H9 (cell line): ENCODE measurements at regions not wholly inside any gene's neighbourhood (a gene's known extent, or its start where the extent isn't known, plus 50 kb on each side); places are given as distances from the start of the nearest gene placed in this dataset.

Experiments used
- DNase-seq: peaks from one replicate; pipeline ENCODE4 v3.0.0-alpha.2; 2017
- H2AFZ ChIP-seq: one replicate; pipeline ENCODE4 v1.6.1; 2013; ENCODE audit warnings: mild to moderate bottlenecking, low read length, control low read depth, moderate library complexity
- H2AK5ac ChIP-seq: 2 replicates; pipeline ENCODE4 v1.6.1; 2013; ENCODE audit warnings: low read length, control low read depth, mixed read lengths; ENCODE audit not compliant: insufficient read length
- H2BK120ac ChIP-seq: one replicate; pipeline ENCODE4 v1.6.1; 2013; ENCODE audit warnings: low read depth, mild to moderate bottlenecking, low read length, control low read depth, inconsistent platforms; ENCODE audit not compliant: poor library complexity, severe bottlenecking
- H2BK12ac ChIP-seq: 2 replicates; pipeline ENCODE4 v1.6.1; 2013; ENCODE audit warnings: low read length, control low read depth, mixed read lengths, low read depth; ENCODE audit not compliant: insufficient read length
- H2BK15ac ChIP-seq: 2 replicates; pipeline ENCODE4 v1.6.1; 2013; ENCODE audit warnings: low read depth, low read length, control low read depth
- H2BK20ac ChIP-seq: one replicate; pipeline ENCODE4 v1.6.1; 2013; ENCODE audit warnings: low read depth, mild to moderate bottlenecking, low read length, control low read depth, inconsistent platforms; ENCODE audit not compliant: poor library complexity, severe bottlenecking
- H2BK5ac ChIP-seq: 2 replicates; pipeline ENCODE4 v1.6.1; 2013; ENCODE audit warnings: low read length, control low read depth, mixed read lengths; ENCODE audit not compliant: insufficient read length
- H3K14ac ChIP-seq: 2 replicates; pipeline ENCODE4 v1.6.1; 2013; ENCODE audit warnings: low read length, control low read depth; ENCODE audit not compliant: insufficient read depth
- H3K18ac ChIP-seq: 2 replicates; pipeline ENCODE4 v1.6.1; 2013; ENCODE audit warnings: low read depth, mild to moderate bottlenecking, mixed read lengths, low read length, control low read depth; ENCODE audit not compliant: insufficient read length
- H3K23ac ChIP-seq: 2 replicates; pipeline ENCODE4 v1.6.1; 2013; ENCODE audit warnings: low read length, control low read depth, mixed read lengths, low read depth; ENCODE audit not compliant: insufficient read length
- H3K23me2 ChIP-seq: 2 replicates; pipeline ENCODE4 v1.6.1; 2013; ENCODE audit warnings: low read depth, mild to moderate bottlenecking, mixed read lengths, low read length, control low read depth; ENCODE audit not compliant: insufficient read length, poor library complexity, severe bottlenecking
- H3K27ac ChIP-seq: 2 replicates; pipeline ENCODE4 v1.5.1; 2013; ENCODE audit warnings: low read length, control low read depth, mixed read lengths, low read depth; ENCODE audit not compliant: insufficient read length
- H3K27me3 ChIP-seq: 2 replicates; pipeline ENCODE4 v1.6.1; 2013; ENCODE audit warnings: low read length, control low read depth, inconsistent platforms; ENCODE audit not compliant: insufficient read depth
- H3K4ac ChIP-seq: 2 replicates; pipeline ENCODE4 v1.6.1; 2013; ENCODE audit warnings: low read depth, mild to moderate bottlenecking, control low read depth, inconsistent platforms, low read length, moderate library complexity
- H3K4me1 ChIP-seq: 2 replicates; pipeline ENCODE4 v1.6.1; 2013; ENCODE audit warnings: low read length, control low read depth, inconsistent platforms; ENCODE audit not compliant: insufficient read depth
- H3K4me2 ChIP-seq: 2 replicates; pipeline ENCODE4 v1.6.1; 2013; ENCODE audit warnings: low read length, control low read depth, mixed read lengths; ENCODE audit not compliant: insufficient read length, insufficient read depth
- H3K56ac ChIP-seq: 2 replicates; pipeline ENCODE4 v1.6.1; 2013; ENCODE audit warnings: low read depth, mild to moderate bottlenecking, mixed read lengths, low read length, control low read depth; ENCODE audit not compliant: insufficient read length
- H3K79me1 ChIP-seq: 2 replicates; pipeline ENCODE4 v1.6.1; 2013; ENCODE audit warnings: low read depth, mild to moderate bottlenecking, moderate library complexity, low read length, control low read depth, inconsistent platforms; ENCODE audit not compliant: insufficient read depth, poor library complexity, severe bottlenecking
- H3K79me2 ChIP-seq: 2 replicates; pipeline ENCODE4 v1.6.1; 2013; ENCODE audit warnings: low read length, control low read depth, inconsistent platforms; ENCODE audit not compliant: insufficient read depth
- H3K9ac ChIP-seq: 2 replicates; pipeline ENCODE4 v1.6.1; 2013; ENCODE audit warnings: low read length, control low read depth, mixed read lengths; ENCODE audit not compliant: insufficient read length; ENCODE audit errors: extremely low read depth
- H3K9me3 ChIP-seq: one replicate; pipeline ENCODE4 v1.6.1; 2013; ENCODE audit warnings: low read depth, low read length, inconsistent platforms; ENCODE audit not compliant: control insufficient read depth
- H3T11ph ChIP-seq: one replicate; pipeline ENCODE4 v1.6.1; 2013; ENCODE audit warnings: mild to moderate bottlenecking, low read length, control low read depth, inconsistent platforms
- H4K20me1 ChIP-seq: one replicate; pipeline ENCODE4 v1.6.1; 2013; ENCODE audit not compliant: control insufficient read depth, insufficient read length, insufficient read depth
- H4K5ac ChIP-seq: 2 replicates; pipeline ENCODE4 v1.6.1; 2013; ENCODE audit warnings: low read depth, mild to moderate bottlenecking, mixed read lengths, low read length, control low read depth; ENCODE audit not compliant: insufficient read length
- H4K8ac ChIP-seq: replicated peaks from 2 replicates; pipeline ENCODE4 v1.6.1; 2013; ENCODE audit warnings: low read length, control low read depth, mixed read lengths, low read depth; ENCODE audit not compliant: insufficient read length
- H4K91ac ChIP-seq: 2 replicates; pipeline ENCODE4 v1.6.1; 2013; ENCODE audit warnings: low read depth, mild to moderate bottlenecking, moderate library complexity, mixed read lengths, low read length, control low read depth; ENCODE audit not compliant: insufficient read length
- H3K27ac Mint-ChIP-seq, 3 experiments: 2 replicates in 2 of 3; 3 replicates in 1 of 3; pipeline ENCODE4 v1.8.0; 2020 to 2021; ENCODE audit warnings: mixed read lengths in 3 of 3, mild to moderate bottlenecking in 1 of 3, moderate library complexity in 1 of 3
- H3K27me3 Mint-ChIP-seq: 2 replicates; pipeline ENCODE4 v1.8.0; 2021; ENCODE audit warnings: low read depth, mild to moderate bottlenecking, moderate library complexity, mixed read lengths
- H3K36me3 Mint-ChIP-seq, 3 experiments: 2 replicates in 2 of 3; 3 replicates in 1 of 3; pipeline ENCODE4 v1.8.0; 2020 to 2021; ENCODE audit warnings: low read depth in 3 of 3, mixed read lengths in 3 of 3; ENCODE audit not compliant: insufficient read depth in 1 of 3
- H3K4me1 Mint-ChIP-seq, 2 experiments: 2 replicates each; pipeline ENCODE4 v1.8.0; 2020; ENCODE audit warnings: mixed read lengths in 2 of 2
- H3K4me3 Mint-ChIP-seq, 2 experiments: 2 replicates in 1 of 2; 3 replicates in 1 of 2; pipeline ENCODE4 v1.8.0; 2020 to 2021; ENCODE audit warnings: mild to moderate bottlenecking in 2 of 2, mixed read lengths in 2 of 2, moderate library complexity in 1 of 2
- H3K9me3 Mint-ChIP-seq, 2 experiments: 2 replicates in 1 of 2; 3 replicates in 1 of 2; pipeline ENCODE4 v1.8.0; 2020; ENCODE audit warnings: mild to moderate bottlenecking in 2 of 2, mixed read lengths in 2 of 2, moderate library complexity in 1 of 2
- CTCF ChIP-seq: fragments of 200-600 bp; sonication (generic); conservative IDR thresholded peaks from 3 replicates; pipeline ENCODE4 v1.8.0; 2021; ENCODE audit warnings: antibody characterized with exemption, mild to moderate bottlenecking
- WGBS: extraction: QIAGEN DNeasy Blood & Tissue Kit; methylation state at CpG from one replicate; pipeline ENCODE4 v1.1.7; 2013; ENCODE audit warnings: missing lambda C conversion rate, low lambda C conversion rate, mixed read lengths; ENCODE audit not compliant: insufficient read length; ENCODE audit errors: extremely low coverage; 5-methylcytosine and 5-hydroxymethylcytosine counted together

GRCh38 chr15:97059281-97059680 lies 728.8 kb downstream of the NR2F2 start:
- Histone ChIP-seq H3K9me3 (no peaks in the 10 kb centered on the region), H3K18ac (no peak overlapping the region), H3K9ac (no peak overlapping the region), H2AK5ac (no peak overlapping the region), H2BK120ac (no peak overlapping the region), H4K8ac (no peak overlapping the region), H3K79me1 (no peaks in the 10 kb centered on the region), H2BK5ac (no peak overlapping the region), H4K91ac (no peak overlapping the region), H3K23ac (no peak overlapping the region), H2BK12ac (no peak overlapping the region), H4K20me1 (no peaks in the 10 kb centered on the region), H3K4me2 (no peak overlapping the region), H4K5ac (no peak overlapping the region), H3K27ac (no peak overlapping the region), H3K23me2 (no peaks in the 10 kb centered on the region), H3K27me3 (no peaks in the 10 kb centered on the region), H2BK15ac (no peak overlapping the region), H3K14ac (no peak overlapping the region), H2BK20ac (no peak overlapping the region), H3T11ph (no peak overlapping the region), H3K79me2 (no peaks in the 10 kb centered on the region), H3K56ac (no peak overlapping the region), H3K4ac (no peak overlapping the region), H3K4me1 (peaks cover 7% of the 10 kb centered on the region), H2AFZ (no peak overlapping the region)
- no peak for TF ChIP-seq CTCF
- H3K9me3 Mint-ChIP-seq: no peaks in the 10 kb centered on the region
- peaks cover 32 to 36% of the 10 kb centered on the region in 2 experiments for H3K4me1 Mint-ChIP-seq
- no peaks in the 10 kb centered on the region for H3K36me3 Mint-ChIP-seq
- H3K4me3 Mint-ChIP-seq: peak overlapping the region; percentile 4 to 34; a peak in 2 of 5 replicates
- H3K27me3 Mint-ChIP-seq: no peaks in the 10 kb centered on the region
- no peak for DNase-seq
- WGBS: no CpG with 5 or more reads among the region's 5 CpGs
- H3K27ac Mint-ChIP-seq: peak overlapping the region in 1 of 3 experiments; percentile 81; a peak in 1 of 7 replicates
